ENCODE measurements at regions not wholly inside any gene's neighbourhood (a gene's known extent, or its start where the extent isn't known, plus 50 kb on each side); places are given as distances from the start of the nearest gene placed in this dataset.
"Not testable (repeated sequence)": the region's sequence is repeated elsewhere in the genome, so short reads cannot be mapped to it uniquely, and the experiment has no call there.

DNA sequence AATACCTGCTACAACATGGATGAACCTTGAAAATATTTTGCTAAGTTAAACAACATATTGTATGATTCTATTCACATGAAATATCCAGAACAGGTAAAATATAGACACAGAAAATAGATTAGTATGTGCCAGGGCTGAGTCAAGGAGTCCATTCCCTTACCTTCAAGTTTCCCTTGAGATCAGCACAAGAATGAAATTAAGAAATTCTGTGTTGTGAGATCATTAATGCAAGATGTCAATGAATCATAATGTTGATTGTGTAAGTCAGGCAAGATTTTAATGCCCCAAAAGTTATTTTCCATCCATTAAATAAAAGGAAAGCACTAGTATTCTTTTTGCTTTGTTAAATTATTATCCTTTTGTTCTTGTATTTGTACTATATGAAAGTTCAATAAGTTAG is 139.4 kb downstream of the MRPL39 start:
- Histone ChIP-seq H2BK15ac (replicated peaks; ENCODE audit: low read depth) (no peak overlapping the region), H2BK5ac (ENCODE audit: low read length) (no peak overlapping the region), H3K4ac (ENCODE audit: low read depth, low read length) (no peak overlapping the region), H3K4me3 (ENCODE audit: low read length) (no peak overlapping the region), H2BK120ac (ENCODE audit: low read depth, low read length) (no peak overlapping the region), H3K56ac (ENCODE audit: low read length) (no peak overlapping the region), H3K27me3 (ENCODE audit: insufficient read depth, low read length, poor library complexity) (no peaks in the 10 kb centered on the region), H3K79me1 (ENCODE audit: low read length) (no peaks in the 10 kb centered on the region), H4K5ac (ENCODE audit: low read length) (no peak overlapping the region), H3K79me2 (ENCODE audit: control insufficient read depth, insufficient read depth, low read length) (no peaks in the 10 kb centered on the region), H3K4me2 (ENCODE audit: low read length) (no peak overlapping the region), H3K18ac (ENCODE audit: low read length) (no peak overlapping the region), H3K27ac (ENCODE audit: low read depth, low read length) (no peak overlapping the region), H3K9ac (ENCODE audit: low read length) (no peak overlapping the region), H3K4me1 (ENCODE audit: control insufficient read depth, low read depth, low read length) (no peaks in the 10 kb centered on the region), H2AK5ac (ENCODE audit: low read length) (no peak overlapping the region), H3K36me3 (ENCODE audit: control insufficient read depth, insufficient read depth, low read length) (no peaks in the 10 kb centered on the region), H3K23ac (ENCODE audit: low read length) (no peak overlapping the region), H4K8ac (ENCODE audit: low read depth, low read length) (no peak overlapping the region)
- DNase-seq = no peak

DNA sequence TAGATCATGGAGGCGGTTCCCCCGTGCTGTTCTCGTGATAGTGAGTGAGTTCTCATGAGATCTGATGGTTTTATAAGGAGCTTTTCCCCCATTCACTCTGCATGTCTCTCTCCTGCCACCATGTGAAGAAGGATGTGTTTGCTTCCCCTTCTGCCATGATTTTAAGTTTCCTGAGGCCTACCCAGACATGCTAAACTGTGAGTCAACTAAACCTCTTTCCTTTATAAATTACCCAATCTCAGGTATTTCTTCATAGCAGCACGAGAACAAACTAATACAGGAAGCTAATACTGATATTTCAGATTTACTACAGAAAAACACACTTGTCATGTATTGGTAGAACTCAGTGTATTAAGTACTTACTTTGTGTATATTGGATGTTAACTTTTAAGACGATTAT is 140.2 kb downstream of the MRPL39 start:
- H3K18ac ChIP-seq (ENCODE audit: low read length); H3K79me2 ChIP-seq (ENCODE audit: control insufficient read depth, insufficient read depth, low read length); H3K27me3 ChIP-seq (ENCODE audit: insufficient read depth, low read length, poor library complexity); H3K4me2 ChIP-seq (ENCODE audit: low read length); H3K56ac ChIP-seq (ENCODE audit: low read length); H3K4ac ChIP-seq (ENCODE audit: low read depth, low read length); H4K5ac ChIP-seq (ENCODE audit: low read length); H3K9ac ChIP-seq (ENCODE audit: low read length); H3K27ac ChIP-seq (ENCODE audit: low read depth, low read length); H3K36me3 ChIP-seq (ENCODE audit: control insufficient read depth, insufficient read depth, low read length); H2BK120ac ChIP-seq (ENCODE audit: low read depth, low read length); H2AK5ac ChIP-seq (ENCODE audit: low read length); H2BK5ac ChIP-seq (ENCODE audit: low read length); H2BK15ac ChIP-seq (replicated peaks; ENCODE audit: low read depth); H3K23ac ChIP-seq (ENCODE audit: low read length); H3K79me1 ChIP-seq (ENCODE audit: low read length); H3K4me3 ChIP-seq (ENCODE audit: low read length); H3K4me1 ChIP-seq (ENCODE audit: control insufficient read depth, low read depth, low read length); H4K8ac ChIP-seq (ENCODE audit: low read depth, low read length): not testable (repeated sequence)
- DNase-seq = peak; percentile 1
- no CpG with 5 or more reads among the region's 5 CpGs for WGBS (ENCODE audit: extremely low coverage, insufficient coverage, low lambda C conversion rate)

DNA sequence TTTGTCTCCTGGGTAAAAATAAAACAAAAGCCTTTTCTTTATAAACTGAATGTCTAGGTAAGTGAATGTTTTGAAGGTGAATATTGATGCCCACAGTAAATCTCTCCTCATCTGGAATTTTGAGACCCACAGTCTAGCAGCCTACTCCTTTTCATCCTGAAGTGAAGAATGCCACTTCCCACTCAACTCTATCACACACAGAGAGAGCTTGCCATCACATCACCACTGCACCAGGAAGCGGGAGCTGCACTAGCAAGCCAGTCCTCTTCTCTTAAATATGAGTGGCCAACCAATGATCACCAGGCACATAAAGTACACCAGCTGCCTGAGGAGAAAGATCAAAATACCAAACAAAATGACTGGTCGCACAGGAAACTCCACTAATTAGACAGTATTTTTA is 140.8 kb downstream of the MRPL39 start:
- Histone ChIP-seq H3K4ac (ENCODE audit: low read depth, low read length) (no peak overlapping the region), H4K5ac (ENCODE audit: low read length) (no peak overlapping the region), H3K27me3 (ENCODE audit: insufficient read depth, low read length, poor library complexity) (no peaks in the 10 kb centered on the region), H3K9ac (ENCODE audit: low read length) (no peak overlapping the region), H2AK5ac (ENCODE audit: low read length) (no peak overlapping the region), H3K4me2 (ENCODE audit: low read length) (no peak overlapping the region), H2BK15ac (replicated peaks; ENCODE audit: low read depth) (no peak overlapping the region), H4K8ac (ENCODE audit: low read depth, low read length) (no peak overlapping the region), H2BK5ac (ENCODE audit: low read length) (no peak overlapping the region), H3K18ac (ENCODE audit: low read length) (no peak overlapping the region), H3K79me2 (ENCODE audit: control insufficient read depth, insufficient read depth, low read length) (no peaks in the 10 kb centered on the region), H3K79me1 (ENCODE audit: low read length) (no peaks in the 10 kb centered on the region), H3K27ac (ENCODE audit: low read depth, low read length) (no peak overlapping the region), H3K4me1 (ENCODE audit: control insufficient read depth, low read depth, low read length) (no peaks in the 10 kb centered on the region), H3K4me3 (ENCODE audit: low read length) (no peak overlapping the region), H3K56ac (ENCODE audit: low read length) (no peak overlapping the region), H2BK120ac (ENCODE audit: low read depth, low read length) (no peak overlapping the region), H3K36me3 (ENCODE audit: control insufficient read depth, insufficient read depth, low read length) (no peaks in the 10 kb centered on the region), H3K23ac (ENCODE audit: low read length) (no peak overlapping the region)
- DNase-seq = no peak
- WGBS (ENCODE audit: extremely low coverage, insufficient coverage, low lambda C conversion rate) = no CpG with 5 or more reads among the region's 2 CpGs

DNA sequence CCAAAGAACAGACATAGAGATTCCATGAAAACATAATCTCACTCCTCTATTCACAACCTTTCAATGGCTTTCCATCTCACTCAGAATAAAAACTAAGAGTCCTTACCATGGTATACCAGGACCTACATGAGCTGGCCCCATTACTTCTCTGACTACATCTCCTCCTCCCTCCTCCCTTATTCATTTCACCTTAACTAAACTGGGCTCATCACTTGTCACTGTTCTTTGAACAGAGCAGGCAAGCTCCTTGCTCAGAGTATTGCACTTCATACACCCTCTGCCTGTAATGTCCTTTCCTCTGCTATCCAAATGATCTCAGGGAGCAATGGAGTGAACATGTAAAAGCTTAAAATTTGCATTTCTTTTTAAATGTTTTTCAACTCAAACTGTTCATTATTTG is 142.0 kb downstream of the MRPL39 start:
- H4K5ac ChIP-seq (ENCODE audit: low read length) = no peak overlapping the region
- H3K79me2 ChIP-seq (ENCODE audit: control insufficient read depth, insufficient read depth, low read length) = no peaks in the 10 kb centered on the region
- H2BK15ac ChIP-seq (replicated peaks; ENCODE audit: low read depth) = no peak overlapping the region
- H3K27ac ChIP-seq (ENCODE audit: low read depth, low read length) = no peak overlapping the region
- H3K18ac ChIP-seq (ENCODE audit: low read length) = no peak overlapping the region
- H3K4ac ChIP-seq (ENCODE audit: low read depth, low read length) = no peak overlapping the region
- no peak overlapping the region for H3K23ac ChIP-seq (ENCODE audit: low read length)
- no peaks in the 10 kb centered on the region for H3K36me3 ChIP-seq (ENCODE audit: control insufficient read depth, insufficient read depth, low read length)
- H2BK120ac ChIP-seq (ENCODE audit: low read depth, low read length) = no peak overlapping the region
- no peaks in the 10 kb centered on the region for H3K27me3 ChIP-seq (ENCODE audit: insufficient read depth, low read length, poor library complexity)
- H3K79me1 ChIP-seq (ENCODE audit: low read length) = no peaks in the 10 kb centered on the region
- H2BK5ac ChIP-seq (ENCODE audit: low read length) = no peak overlapping the region
- H3K4me2 ChIP-seq (ENCODE audit: low read length) = no peak overlapping the region
- no peak overlapping the region for H3K9ac ChIP-seq (ENCODE audit: low read length)
- no peaks in the 10 kb centered on the region for H3K4me1 ChIP-seq (ENCODE audit: control insufficient read depth, low read depth, low read length)
- DNase-seq = no peak
- H3K56ac ChIP-seq (ENCODE audit: low read length) = no peak overlapping the region
- H3K4me3 ChIP-seq (ENCODE audit: low read length) = no peak overlapping the region
- no peak overlapping the region for H2AK5ac ChIP-seq (ENCODE audit: low read length)
- no peak overlapping the region for H4K8ac ChIP-seq (ENCODE audit: low read depth, low read length)

DNA sequence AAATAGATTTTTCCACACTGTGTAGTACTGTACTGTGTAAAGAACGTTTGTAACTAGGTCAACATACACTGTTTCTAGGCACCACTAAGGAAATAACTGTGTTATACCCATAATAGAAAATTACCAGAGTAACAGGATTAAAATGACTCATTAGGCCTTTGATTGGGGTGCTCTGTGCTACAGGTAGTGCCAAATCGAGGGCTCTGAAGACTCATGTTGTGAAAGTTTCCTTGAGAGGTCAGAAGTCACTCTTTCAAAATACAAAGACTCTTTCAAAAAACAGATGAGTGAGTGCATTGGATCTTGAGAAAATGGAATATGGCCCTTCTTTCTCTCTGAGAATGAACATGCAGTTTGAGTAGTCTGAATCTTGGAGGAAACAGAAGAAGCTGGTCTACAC is 143.0 kb downstream of the MRPL39 start:
- Histone ChIP-seq H2BK120ac (ENCODE audit: low read depth, low read length) (no peak overlapping the region), H4K8ac (ENCODE audit: low read depth, low read length) (no peak overlapping the region), H3K23ac (ENCODE audit: low read length) (no peak overlapping the region), H2BK5ac (ENCODE audit: low read length) (no peak overlapping the region), H3K79me2 (ENCODE audit: control insufficient read depth, insufficient read depth, low read length) (no peaks in the 10 kb centered on the region), H3K36me3 (ENCODE audit: control insufficient read depth, insufficient read depth, low read length) (no peaks in the 10 kb centered on the region), H3K27ac (ENCODE audit: low read depth, low read length) (no peak overlapping the region), H3K27me3 (ENCODE audit: insufficient read depth, low read length, poor library complexity) (no peaks in the 10 kb centered on the region), H2BK15ac (replicated peaks; ENCODE audit: low read depth) (no peak overlapping the region), H4K5ac (ENCODE audit: low read length) (no peak overlapping the region), H3K4me1 (ENCODE audit: control insufficient read depth, low read depth, low read length) (no peaks in the 10 kb centered on the region), H3K18ac (ENCODE audit: low read length) (no peak overlapping the region), H3K4me2 (ENCODE audit: low read length) (no peak overlapping the region), H2AK5ac (ENCODE audit: low read length) (no peak overlapping the region), H3K4ac (ENCODE audit: low read depth, low read length) (no peak overlapping the region), H3K79me1 (ENCODE audit: low read length) (no peaks in the 10 kb centered on the region), H3K9ac (ENCODE audit: low read length) (no peak overlapping the region), H3K56ac (ENCODE audit: low read length) (no peak overlapping the region), H3K4me3 (ENCODE audit: low read length) (no peak overlapping the region)
- no peak for DNase-seq
- no CpG with 5 or more reads among the region's 2 CpGs for WGBS (ENCODE audit: extremely low coverage, insufficient coverage, low lambda C conversion rate)

DNA sequence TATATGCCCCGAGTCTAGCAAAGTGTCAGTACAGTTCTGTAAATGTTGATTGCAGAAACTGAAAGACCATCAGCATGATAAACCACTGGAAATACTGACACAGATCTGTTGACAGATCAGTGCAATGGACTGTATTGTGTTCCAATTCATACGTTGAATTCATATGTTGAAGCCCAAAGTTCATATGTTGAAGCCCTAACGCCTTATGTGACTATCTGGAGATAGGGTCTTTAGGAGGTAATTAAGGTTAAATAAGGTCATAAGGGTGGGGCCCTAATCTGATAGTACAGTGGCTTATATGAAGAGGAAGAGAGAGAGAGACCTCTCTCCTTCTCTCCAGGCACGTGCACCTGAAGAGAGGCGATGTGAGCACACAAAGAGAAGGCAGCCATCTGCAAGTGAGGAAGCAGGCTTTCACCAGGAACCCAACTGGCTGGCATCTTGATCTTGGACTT is 144.7 kb downstream of the MRPL39 start:
- Histone ChIP-seq H3K79me2 (ENCODE audit: control insufficient read depth, insufficient read depth, low read length) (no peaks in the 10 kb centered on the region), H3K27ac (ENCODE audit: low read depth, low read length) (no peak overlapping the region), H3K27me3 (ENCODE audit: insufficient read depth, low read length, poor library complexity) (no peaks in the 10 kb centered on the region), H2BK120ac (ENCODE audit: low read depth, low read length) (no peak overlapping the region), H3K36me3 (ENCODE audit: control insufficient read depth, insufficient read depth, low read length) (no peaks in the 10 kb centered on the region), H3K9ac (ENCODE audit: low read length) (no peak overlapping the region), H3K4me3 (ENCODE audit: low read length) (no peak overlapping the region), H2BK5ac (ENCODE audit: low read length) (no peak overlapping the region), H3K4me2 (ENCODE audit: low read length) (no peak overlapping the region), H3K79me1 (ENCODE audit: low read length) (no peaks in the 10 kb centered on the region), H3K4me1 (ENCODE audit: control insufficient read depth, low read depth, low read length) (no peaks in the 10 kb centered on the region), H3K4ac (ENCODE audit: low read depth, low read length) (no peak overlapping the region), H2AK5ac (ENCODE audit: low read length) (no peak overlapping the region), H2BK15ac (replicated peaks; ENCODE audit: low read depth) (no peak overlapping the region), H3K18ac (ENCODE audit: low read length) (no peak overlapping the region), H4K8ac (ENCODE audit: low read depth, low read length) (no peak overlapping the region), H4K5ac (ENCODE audit: low read length) (no peak overlapping the region), H3K23ac (ENCODE audit: low read length) (no peak overlapping the region), H3K56ac (ENCODE audit: low read length) (no peak overlapping the region)
- no peak for DNase-seq
- no CpG with 5 or more reads among the region's 5 CpGs for WGBS (ENCODE audit: extremely low coverage, insufficient coverage, low lambda C conversion rate)
